Stimulated activated CD4-positive, alpha-beta T cell treated with anti-CD3 and anti-CD28 coated beads, Interleukin-4, amount 100 ng/mL, for 48 hours (primary cell): ENCODE measurements at regions not wholly inside any gene's neighbourhood (a gene's known extent, or its start where the extent isn't known, plus 50 kb on each side); places are given as distances from the start of the nearest gene placed in this dataset.

ENCODE experiments used
- DNase-seq, 2 donors: peaks; one replicate each; pipeline ENCODE4 v3.0.0-alpha.2; 2020; ENCODE audit warnings: low read depth in 2 of 2

- no peak for DNase-seq
Observed at GRCh38 chr3:178480795-178481194, 55.4 kb upstream of the KCNMB2 start.

GRCh38 chr3:178482981-178483380 is 53.3 kb upstream of the KCNMB2 start:
- no peak for DNase-seq

GRCh38 chr3:178483704-178484103 is 52.5 kb upstream of the KCNMB2 start:
- DNase-seq: no peak

- no peak for DNase-seq
Observed at GRCh38 chr3:178485756-178486155, 50.5 kb upstream of the KCNMB2 start.
